HS-27A (cell line): ENCODE measurements at regions not wholly inside any gene's neighbourhood (a gene's known extent, or its start where the extent isn't known, plus 50 kb on each side); places are given as distances from the start of the nearest gene placed in this dataset.
"Not testable (repeated sequence)": the region's sequence is repeated elsewhere in the genome, so short reads cannot be mapped to it uniquely, and the experiment has no call there.

Experiments
- DNase-seq: peaks from one replicate; pipeline ENCODE4 v3.0.0-alpha.2; 2012; ENCODE audit warnings: low read depth, missing footprints

DNA sequence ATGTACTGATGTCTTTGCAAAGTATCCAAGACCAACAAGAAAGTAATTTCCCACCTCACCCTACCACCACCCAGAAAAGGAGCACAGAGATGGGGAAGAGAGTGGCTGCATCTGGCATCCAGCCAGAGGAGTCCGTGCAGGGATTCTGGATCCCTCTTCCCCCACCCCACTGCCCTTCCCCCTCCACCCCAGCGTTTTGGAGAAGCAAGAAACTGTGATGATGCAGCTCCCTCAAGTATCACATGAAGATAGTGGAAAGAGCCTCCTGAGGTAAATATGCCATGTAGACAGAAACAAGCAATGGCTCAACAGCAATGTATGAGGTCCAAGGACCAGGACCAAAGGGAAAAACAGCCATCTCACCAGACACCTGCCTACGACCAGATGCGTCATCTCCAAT lies 153.8 kb downstream of the DEPDC1B start:
- no peak for DNase-seq

DNA sequence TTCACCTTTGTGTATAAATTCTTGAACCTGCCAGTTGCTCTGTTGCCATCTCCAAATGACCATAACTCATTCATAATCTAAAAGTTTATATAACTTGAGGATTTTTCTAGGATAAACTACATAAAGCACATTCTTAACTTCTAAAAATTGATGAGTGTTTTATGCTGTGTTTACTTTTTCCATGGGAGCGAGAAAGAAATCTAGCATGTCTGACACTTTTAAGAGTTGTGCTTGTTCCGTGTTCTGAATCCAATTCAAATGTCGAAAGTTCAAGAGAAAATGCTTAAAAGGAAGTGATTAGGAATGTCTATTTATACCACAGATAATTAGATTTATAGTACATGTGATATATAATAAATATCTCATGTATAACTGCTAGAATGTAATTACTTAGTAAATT lies 154.4 kb downstream of the DEPDC1B start:
- DNase-seq, result no peak

DNA sequence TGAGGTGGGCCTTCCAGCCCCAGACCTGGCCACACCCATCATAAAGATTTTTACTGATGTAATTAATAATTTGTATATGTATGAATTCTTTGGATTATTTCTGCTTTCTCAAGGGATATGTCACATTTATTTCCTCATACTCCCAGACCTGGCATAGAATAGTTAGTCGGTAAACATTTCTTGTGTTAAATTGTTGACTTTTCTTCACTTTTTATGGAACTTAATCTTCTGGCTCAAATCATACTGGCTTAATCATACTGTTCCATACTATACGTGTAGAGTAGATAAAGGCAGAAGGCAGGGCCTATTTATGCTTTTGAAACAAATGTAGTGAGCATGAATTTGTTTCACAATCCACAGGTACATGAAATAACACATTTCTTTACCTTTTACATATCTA lies 155.8 kb downstream of the DEPDC1B start:
- DNase-seq, result no peak

DNA sequence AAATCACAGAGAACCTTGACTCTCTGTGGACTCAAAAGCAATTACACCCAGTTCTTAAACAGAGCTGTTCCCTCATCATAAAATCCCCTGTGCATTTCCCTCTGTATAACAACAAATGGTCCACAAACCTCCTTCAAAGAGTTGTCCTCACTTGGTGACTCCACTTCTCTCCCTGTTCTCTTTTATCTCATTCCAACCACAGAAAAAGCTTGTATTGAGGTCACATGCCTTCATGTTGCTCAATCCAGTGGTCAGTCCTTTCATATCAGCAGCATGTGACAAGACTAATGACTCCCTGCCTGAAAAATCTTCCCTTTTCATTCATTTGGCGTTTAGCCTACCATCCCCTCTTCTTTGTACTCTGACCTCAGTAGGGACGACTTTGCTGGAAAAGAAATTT lies 158.0 kb downstream of the DEPDC1B start:
- no peak for DNase-seq

DNA sequence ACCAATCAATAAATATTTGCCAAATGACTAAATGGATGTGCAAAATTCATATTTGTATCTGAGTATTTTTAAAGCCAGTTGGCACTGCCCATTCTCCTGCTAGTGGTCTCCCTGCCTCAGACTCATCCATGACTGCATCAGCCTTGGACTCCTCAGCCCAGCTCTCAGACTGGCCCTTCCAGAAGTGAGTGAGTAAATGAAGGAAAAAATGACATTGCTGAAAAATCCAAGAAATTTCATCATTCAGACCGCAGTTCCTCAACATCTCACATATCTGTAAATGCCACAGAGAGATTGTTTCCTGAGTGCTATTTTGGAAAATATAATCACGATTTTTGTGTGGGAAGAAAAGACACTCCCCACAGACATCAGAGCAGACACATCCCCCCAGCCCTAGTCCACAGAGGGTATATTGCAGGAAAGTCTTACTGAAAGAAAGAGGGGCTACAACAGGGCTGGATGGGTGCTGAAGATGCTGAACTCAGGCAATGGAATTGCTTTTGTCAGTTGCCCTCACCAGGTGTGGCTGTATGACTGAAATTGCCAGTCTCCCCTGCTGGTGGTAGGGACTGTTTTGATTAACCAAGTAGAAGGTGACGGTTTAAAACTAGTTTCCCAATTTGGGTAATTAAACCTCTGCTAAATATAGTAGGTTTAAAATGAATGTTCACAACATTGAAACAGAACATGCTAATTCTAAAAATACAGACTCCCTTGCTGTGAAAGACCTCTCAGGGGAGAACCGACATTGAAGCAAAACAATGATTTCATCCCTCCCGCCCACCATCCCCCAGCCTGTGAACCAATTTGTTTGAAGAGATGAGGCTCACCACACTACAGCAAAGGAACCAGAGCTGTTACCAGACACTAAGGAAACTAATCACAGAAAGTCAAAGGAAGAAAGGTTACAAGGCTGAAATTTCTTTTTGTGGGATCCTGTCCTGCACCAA lies 158.8 kb downstream of the DEPDC1B start:
- DNase-seq, result no peak

DNA sequence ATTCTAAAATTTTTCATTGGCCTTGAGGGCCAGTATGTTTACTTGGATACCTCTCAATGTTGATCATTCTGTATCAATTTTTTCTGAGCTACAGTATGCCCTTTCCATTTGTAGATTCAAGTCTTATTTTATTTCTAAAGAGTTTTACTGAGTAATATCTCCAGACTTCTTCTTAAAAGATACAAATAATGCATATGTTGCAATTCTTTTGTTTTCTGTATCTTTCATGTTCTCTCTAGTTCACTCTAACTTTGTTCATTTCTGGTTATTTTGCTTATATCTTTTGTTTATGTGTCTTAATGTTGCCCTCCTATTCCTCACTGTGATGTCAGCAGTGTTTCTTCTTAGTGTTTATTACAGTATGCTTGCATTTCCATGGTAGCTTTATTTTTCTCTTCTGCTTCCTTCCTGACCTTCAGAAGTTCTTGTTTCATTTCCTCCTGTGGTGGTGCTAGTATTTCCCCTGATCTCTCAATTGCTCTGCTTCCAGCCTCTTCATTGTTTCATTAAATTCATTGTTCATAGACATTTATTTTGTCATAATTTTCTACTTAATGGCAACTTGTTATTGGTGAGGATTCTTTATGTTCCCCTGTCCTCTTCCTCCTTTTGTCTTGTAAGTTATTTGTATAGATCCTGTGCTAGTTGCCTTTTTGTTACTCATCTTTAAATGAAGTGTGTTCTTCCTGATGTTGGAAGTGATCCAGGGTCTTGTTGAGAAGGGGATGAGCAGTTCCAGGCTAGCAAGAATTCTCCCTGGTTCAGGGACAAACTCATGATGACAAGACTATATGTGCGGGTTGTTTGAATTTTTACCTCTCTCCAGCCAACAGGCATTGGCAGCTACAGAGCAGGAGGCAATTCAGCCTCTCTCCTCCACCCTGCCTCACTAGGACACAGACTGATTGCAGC lies 160.8 kb downstream of the DEPDC1B start:
- no peak for DNase-seq

DNA sequence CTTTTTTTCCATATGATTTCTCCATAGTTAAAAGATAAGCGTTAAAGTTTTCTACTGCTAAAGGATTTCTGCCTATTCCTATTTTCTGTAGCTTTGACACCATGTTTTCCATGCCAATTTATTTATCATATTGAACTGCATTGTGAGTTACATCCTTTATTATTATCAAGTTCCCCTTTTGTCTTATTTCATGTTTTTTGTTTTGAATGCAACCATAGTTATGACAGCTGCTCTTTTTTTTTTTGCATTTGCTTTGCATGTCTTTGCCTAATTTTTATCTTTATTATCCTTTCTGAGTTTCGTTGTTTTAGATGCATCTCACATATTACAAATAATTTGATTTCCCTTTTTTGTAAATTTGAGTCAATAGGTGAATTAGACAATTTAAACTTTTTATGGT lies 161.5 kb downstream of the DEPDC1B start:
- no peak for DNase-seq

DNA sequence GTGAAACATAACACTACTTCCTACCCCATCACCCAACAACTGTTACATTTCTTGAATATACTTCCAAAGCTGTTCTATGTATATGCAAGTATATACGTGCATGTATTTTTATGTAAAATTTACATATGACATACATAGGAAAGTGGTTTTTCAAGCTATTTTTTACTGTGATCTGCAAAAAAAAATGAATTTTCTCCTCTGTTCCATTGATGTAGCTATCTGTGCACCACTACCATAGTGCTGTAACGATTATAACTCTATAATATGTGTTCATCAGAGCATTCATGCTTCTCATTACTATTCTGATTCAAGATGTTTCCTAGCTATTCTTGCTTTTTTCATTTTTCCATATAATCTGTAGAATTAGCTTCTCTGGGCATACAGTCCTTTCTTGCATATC lies 164.0 kb downstream of the DEPDC1B start:
- no peak for DNase-seq

DNA sequence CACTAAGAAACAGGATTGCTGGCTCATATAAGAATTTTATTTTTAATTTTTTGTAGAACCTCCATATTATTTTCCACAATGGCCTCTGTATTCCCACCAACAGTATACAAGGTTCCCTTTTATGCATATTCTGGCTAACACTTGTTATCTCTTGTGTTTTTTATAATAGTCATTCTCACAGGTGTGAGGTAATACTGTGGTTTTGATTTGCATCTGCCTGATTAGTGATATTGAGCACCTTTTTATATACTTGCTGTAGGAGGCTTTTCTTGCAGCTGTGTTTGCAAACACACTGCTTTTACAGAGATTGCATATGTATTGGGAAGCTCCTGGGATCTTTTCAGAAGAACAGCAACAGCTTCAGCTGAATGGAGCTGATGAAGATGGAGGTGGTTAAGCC lies 164.8 kb downstream of the DEPDC1B start:
- no peak for DNase-seq

DNA sequence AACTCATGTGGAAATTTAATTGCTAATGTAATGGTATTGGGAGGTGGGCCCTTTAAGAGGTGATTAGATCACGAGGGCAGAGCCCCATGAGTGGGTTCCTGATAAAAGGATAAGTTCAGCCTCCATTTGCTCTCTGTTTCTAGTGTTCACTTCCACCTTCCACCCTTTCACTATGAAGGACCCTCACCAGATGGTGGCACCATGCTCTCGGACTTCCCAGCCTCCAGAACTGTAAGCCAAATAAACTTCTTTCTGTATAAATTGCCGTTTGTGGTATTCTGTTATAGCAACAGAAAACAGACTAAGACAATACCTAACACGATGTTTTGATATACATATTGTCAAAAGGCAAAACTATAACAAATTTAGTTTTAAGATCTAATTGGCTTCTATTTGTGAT lies 166.2 kb downstream of the DEPDC1B start:
- no peak for DNase-seq

DNA sequence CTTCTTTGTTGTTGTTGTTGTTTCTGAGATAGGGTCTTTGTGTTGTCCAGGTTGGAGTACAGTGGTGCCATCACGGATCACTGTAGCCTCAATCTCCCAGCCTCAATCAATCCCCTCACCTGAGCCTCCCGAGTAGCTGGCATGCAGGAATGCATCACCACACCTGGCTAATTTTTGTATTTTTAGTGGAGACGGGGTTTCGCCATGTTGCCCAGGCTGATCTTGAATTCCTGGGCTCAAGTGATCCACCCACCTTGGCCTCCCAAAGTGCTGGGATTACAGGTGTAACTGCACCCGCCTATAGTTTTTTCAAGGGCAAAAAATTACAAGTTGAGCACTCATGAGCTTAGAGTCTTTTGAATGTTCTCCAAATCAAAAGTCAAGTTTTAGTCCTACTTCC lies 167.2 kb downstream of the DEPDC1B start:
- not testable (repeated sequence) for DNase-seq

DNA sequence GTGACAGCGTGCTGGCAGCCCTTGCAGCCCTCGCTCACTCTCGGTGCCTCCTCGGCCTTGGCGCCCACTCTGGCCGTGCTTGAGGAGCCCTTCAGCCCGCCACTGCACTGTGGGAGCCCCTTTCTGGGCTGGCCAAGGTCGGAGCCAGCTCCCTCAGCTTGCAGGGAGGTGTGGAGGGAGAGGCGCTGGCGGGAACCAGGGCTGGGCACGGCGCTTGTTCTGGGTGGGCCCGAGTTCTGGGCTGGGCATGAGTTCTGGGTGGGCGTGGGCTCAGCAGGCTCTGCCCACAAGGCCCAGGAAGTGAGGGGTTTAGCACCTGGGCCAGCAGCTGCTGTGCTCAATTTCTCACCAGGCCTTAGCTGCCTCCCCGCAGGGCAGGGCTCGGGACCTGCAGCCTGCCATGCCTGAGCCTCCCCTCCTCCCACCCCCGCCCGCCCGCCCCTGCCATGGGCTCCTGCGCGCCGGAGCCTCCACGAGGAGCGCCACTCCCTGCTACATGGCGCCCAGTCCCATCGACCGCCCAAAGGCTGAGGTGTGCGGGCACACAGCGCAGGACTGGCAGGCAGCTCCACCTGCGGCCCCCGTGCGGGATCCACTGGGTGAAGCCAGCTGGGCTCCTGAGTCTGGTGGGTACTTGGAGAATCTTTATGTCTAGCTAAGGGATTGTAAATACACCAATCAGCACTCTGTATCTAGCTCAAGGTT lies 169.7 kb downstream of the DEPDC1B start:
- not testable (repeated sequence) for DNase-seq

DNA sequence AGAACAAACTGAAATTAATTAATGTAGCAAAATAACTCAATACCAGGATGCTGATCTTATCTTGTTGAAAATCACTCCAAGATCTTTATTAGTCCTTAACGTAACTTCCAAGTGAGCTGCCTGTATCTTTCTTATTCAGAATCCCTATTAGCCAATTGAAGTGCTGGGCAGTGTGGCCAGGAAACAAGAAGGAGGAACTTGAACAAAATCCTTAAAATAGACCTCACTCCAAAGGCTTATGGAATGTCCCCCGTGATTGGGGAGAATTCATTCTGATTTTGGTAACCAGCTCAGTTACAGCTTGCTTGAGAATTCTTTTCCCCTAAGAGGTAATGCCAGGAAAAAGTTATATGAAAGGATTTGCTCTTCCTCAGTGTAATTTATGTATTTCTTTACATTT lies 171.0 kb downstream of the DEPDC1B start:
- DNase-seq, result no peak

DNA sequence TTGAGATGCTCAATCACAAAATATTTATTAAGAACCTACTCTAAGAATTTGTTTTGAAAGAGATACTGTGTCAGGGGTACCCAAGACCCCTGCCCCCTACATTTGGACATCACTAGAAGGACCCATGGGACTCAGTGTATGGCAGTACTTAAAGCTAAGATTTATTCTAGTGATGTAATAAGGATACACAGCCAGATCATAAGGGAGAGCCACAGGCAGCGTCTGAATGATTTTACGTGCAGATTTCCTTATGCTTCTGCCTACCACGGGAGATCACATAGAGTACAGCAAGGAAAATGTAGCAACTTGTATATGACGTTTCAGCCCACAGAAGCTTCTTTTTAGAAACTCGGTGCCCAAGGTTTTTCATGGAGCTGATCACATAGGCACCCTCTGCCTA lies 172.9 kb downstream of the DEPDC1B start:
- no peak for DNase-seq

DNA sequence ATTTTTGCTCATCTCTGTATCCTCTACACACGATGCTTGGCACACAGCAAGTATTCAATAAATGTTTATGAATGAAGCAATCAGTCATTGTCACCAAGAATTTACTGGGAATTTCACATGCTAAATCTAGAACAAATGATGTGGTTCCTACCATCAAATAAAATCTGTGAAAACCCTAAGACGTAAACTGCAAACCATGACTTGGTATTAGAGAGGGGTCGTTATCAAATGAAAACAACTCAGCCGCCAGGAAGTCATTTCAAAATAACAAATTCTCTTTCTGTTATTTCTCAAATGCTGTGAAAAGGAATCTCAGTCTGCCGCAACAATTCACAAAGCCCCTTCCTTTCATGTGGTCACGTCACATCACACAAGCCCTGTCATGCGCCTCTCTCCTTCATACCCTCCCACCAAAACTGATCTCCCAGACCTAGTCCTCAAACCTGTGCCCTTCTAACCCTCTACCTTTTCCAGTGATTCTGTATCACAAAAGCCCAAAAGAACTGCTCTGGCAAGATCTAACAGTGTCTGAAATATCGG lies 173.6 kb downstream of the DEPDC1B start:
- DNase-seq, result no peak

DNA sequence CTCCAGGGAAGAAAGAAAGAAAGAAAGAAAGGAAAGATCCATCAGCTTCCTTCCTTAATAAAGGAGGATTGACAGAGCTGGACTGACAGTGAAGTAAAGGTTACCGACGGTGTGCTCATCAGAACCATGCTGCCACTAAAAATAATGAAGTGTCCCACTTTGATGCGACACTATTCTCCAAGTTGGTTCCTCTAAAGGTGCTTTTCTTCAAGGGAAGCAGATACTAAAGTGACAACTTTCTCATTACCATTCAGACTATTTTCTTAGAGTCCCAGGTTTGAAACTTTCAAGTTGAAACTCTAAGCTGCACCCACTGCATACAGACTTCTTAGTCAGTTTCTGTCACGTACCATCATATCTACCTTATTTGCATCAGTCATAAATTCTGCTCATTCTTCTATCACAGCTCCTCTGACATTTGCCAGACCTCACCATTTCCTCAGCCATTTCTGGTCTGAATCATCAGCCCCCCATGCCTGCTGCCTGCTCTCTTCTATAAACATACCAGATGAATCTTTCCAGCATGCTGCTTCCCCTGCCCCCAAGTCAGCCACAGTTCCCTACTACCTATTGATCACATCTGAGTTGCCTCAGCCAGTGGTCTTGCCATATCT lies 177.6 kb downstream of the DEPDC1B start:
- no peak for DNase-seq

DNA sequence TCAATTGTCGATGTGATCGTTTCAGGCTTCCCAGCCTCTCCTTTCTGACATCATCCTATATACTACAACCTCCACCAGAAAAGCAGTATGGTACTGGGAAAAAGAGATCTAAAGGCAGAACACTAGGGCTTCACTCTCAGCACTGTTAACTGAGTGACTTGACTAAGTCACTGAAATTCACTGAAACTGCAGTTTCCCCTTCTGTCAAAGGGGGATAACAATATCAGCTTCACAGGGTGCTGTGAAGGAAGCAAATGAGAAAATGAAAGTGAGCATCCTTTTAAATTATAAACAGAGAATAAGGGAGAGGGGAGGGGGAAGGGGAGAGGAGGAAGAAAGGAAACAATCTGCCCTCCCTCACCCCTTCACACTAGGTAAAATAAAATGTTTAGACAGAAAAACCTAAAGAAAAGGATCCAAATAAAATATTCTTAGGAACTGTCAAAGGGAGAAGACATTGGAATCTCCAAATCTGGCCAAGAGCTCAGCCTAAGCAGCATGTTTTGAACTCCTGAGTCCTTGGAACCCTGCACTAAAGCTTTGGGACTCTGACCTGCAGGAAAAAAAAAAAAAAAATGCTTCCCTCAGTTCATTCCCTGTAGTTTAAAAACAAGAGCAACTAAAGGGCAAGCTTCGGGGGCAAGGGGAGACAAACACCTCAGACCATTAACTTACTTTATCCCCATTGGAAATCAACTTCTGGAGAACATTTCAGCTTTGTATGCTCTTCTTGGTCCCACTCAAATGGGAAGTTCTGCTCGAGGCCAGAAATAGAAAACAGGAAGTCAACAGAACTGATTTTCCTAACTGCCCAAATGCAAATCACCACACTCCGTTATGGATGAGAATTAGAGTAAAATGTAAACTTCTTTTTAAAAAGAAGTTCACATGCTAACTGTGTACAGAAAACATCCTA lies 178.3 kb downstream of the DEPDC1B start:
- DNase-seq, result no peak

DNA sequence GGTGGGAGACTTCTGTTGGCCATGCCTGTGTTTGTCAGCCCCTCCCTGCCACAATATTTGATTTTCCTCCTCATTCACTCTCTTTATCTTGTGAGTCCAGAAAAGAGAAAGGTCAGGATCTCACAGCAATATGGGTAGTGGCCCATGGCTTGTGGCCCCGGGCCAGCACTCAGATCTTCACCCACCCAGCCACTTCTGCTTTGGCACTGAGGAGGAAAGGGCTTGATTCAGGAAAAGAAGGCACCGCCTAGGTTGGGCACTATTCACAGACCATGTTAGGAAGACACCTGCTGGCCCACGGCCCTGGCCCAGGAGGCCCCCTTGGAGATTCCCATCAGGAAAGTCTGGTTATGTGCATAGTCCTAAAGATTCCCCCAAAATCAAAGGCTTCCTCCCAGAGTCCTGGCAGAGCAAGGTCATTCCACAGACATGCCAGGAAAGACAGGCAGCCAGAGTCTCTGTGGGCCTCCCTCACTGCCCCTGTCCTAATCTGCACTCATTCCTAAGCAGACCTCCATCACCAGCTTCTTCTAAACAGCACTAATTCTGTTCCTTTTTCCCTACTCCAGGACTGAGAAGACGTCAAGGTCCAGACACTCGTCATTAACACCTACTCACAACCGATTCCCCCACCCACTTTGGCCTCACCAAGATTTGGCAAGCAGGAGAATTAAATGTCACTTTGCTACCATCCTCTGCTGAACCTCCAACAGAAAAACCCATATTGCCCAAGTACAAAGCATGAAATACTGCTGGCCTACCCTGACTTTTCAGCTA lies 179.3 kb downstream of the DEPDC1B start:
- DNase-seq, result no peak

DNA sequence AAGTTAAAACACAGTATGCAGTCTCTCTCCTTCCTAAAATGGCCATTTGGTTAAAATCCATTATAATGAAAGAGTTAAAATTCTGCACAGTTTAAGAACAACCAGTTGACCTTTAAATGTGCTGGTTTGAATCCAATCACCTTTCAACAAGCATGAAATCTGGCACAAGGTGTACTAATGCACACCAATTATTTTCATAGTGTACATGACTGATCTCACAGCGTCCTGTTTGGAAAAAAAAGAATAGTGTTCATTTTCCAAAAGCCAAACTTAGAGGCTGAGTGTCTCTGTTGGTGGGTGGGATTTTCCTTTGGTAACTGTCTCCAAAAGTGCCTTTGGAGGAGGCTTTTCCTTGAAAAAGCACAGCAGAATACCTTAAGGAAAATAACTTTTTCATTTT lies 180.6 kb downstream of the DEPDC1B start:
- DNase-seq, result no peak

DNA sequence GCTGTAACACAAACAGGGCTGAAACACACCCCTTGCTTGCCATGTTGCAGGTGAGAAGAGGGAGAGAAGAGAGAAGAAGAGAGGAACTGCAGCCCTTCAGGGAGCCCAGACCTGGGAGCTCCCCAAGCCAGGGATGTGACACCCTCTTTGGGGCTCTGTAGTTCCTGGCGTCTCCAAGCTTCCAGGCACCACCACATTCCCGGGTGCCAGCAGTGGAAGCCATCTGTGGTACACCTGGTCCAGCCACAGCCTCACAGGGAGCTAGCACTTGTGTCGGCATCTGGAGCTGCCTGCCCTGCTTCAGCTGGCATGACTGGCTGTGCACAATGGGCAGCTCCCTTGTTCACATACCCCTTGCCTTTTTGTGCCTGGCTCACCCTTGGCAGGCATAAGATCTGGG lies 182.1 kb downstream of the DEPDC1B start:
- no peak for DNase-seq
